CD8-positive, alpha-beta memory T cell (primary cell): ENCODE measurements at regions not wholly inside any gene's neighbourhood (a gene's known extent, or its start where the extent isn't known, plus 50 kb on each side); places are given as distances from the start of the nearest gene placed in this dataset.

Experiments
- CTCF ChIA-PET: fragments of 350-600 bp; sonication (Branson Sonifier 250); formaldehyde crosslinking; loops from one replicate; lab custom pipeline; 2021; ENCODE audit warnings: antibody characterized with exemption; lab: Charles Lee
- POLR2A ChIA-PET: fragments of 350-600 bp; sonication (Branson Sonifier 250); formaldehyde crosslinking; loops from one replicate; lab custom pipeline; 2021; ENCODE audit warnings: antibody characterized with exemption; lab: Charles Lee
- DNase-seq, 5 donors: peaks; one replicate each; pipeline versions ENCODE4 v3.0.0 to v3.0.0-alpha.2; 2020 to 2022; ENCODE audit warnings: mixed read lengths in 1 of 5
- H3K27ac ChIP-seq: one replicate; pipeline ENCODE4 v1.7.0; 2013; ENCODE audit warnings: low read depth, mild to moderate bottlenecking, low read length, moderate library complexity
- H3K27me3 ChIP-seq: 2 replicates; pipeline ENCODE4 v1.7.0; 2013; ENCODE audit warnings: low read length, mild to moderate bottlenecking; ENCODE audit not compliant: insufficient read depth, poor library complexity, severe bottlenecking
- H3K36me3 ChIP-seq: 2 replicates; pipeline ENCODE4 v1.7.0; 2013; ENCODE audit warnings: mild to moderate bottlenecking, low read length, moderate library complexity; ENCODE audit not compliant: insufficient read depth
- H3K4me1 ChIP-seq: 2 replicates; pipeline ENCODE4 v1.7.0; 2013; ENCODE audit warnings: mild to moderate bottlenecking, low read length, moderate library complexity; ENCODE audit not compliant: insufficient read depth
- H3K4me3 ChIP-seq: 2 replicates; pipeline ENCODE4 v1.7.0; 2013; ENCODE audit warnings: mild to moderate bottlenecking, low read length
- H3K9me3 ChIP-seq: 2 replicates; pipeline ENCODE4 v1.7.0; 2013; ENCODE audit warnings: mild to moderate bottlenecking, low read length
- H3K27ac Mint-ChIP-seq, 8 donors: one replicate each; pipeline ENCODE4 v1.8.0; 2020 to 2021; ENCODE audit warnings: mixed read lengths in 8 of 8, mild to moderate bottlenecking in 6 of 8, inconsistent platforms in 3 of 8, moderate library complexity in 3 of 8
- H3K27me3 Mint-ChIP-seq, 2 donors: one replicate each; pipeline ENCODE4 v1.8.0; 2020 to 2021; ENCODE audit warnings: mixed read lengths in 2 of 2, mild to moderate bottlenecking in 1 of 2, moderate library complexity in 1 of 2
- H3K36me3 Mint-ChIP-seq, 3 donors: one replicate each; pipeline ENCODE4 v1.8.0; 2020 to 2021; ENCODE audit warnings: mixed read lengths in 3 of 3, inconsistent platforms in 1 of 3, mild to moderate bottlenecking in 1 of 3
- H3K4me1 Mint-ChIP-seq, 3 donors: one replicate each; pipeline ENCODE4 v1.8.0; 2020 to 2021; ENCODE audit warnings: mixed read lengths in 3 of 3, inconsistent platforms in 1 of 3, mild to moderate bottlenecking in 1 of 3
- H3K4me3 Mint-ChIP-seq, 7 donors: one replicate each; pipeline ENCODE4 v1.8.0; 2020 to 2021; ENCODE audit warnings: mixed read lengths in 7 of 7, mild to moderate bottlenecking in 6 of 7, moderate library complexity in 4 of 7, inconsistent platforms in 2 of 7
- H3K9me3 Mint-ChIP-seq, 5 donors: one replicate each; pipeline ENCODE4 v1.8.0; 2020 to 2022; ENCODE audit warnings: mixed read lengths in 5 of 5, mild to moderate bottlenecking in 3 of 5, moderate library complexity in 2 of 5, inconsistent platforms in 1 of 5

DNA sequence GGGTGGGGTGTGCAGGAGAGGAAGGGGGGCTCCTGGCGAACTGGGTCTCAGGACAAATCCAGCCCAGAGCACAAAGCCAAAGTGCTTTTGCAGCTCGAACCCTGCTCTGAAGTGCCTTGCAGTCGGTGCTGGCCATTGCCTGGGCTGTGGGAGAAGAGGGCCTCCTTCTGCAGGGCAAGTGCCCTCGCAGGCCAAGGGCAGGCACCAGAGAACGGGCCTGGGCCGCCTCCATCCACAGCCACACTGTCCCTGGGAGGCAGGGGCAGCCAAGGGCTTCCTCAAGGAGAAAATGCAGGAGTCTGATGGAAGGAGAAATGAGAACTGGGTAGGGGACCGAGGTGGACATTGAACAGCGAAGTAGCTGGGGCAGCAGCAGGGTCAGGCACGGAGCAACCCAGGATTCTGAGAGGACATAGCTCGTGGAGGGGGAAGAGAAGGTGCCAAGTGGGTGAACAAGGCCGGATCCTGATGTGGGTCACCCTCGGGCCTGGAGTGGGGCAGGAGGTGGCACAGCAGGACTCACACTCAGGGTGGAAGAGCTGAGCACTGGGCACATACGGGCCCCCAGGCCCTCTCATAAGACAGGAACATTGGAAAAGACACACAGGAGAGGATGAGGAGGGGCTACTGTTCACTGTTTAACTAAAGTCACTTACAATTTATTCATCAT lies 312.8 kb upstream of the SALL3 start:
- Mint-ChIP-seq H3K27ac (no peak overlapping the region), H3K4me1 (no peaks in the 10 kb centered on the region), H3K9me3 (peaks cover 0 to 3% (median 0%) of the 10 kb centered on the region in 5 donors), H3K36me3 (no peaks in the 10 kb centered on the region), H3K27me3 (peaks cover 0 to 2% of the 10 kb centered on the region in 2 donors), H3K4me3 (no peak overlapping the region)
- H3K9me3 ChIP-seq: no peaks in the 10 kb centered on the region
- no peaks in the 10 kb centered on the region for H3K36me3 ChIP-seq
- no peak overlapping the region for H3K27ac ChIP-seq
- POLR2A ChIA-PET: no interaction called here
- no peak for DNase-seq
- no peaks in the 10 kb centered on the region for H3K4me1 ChIP-seq
- H3K4me3 ChIP-seq: no peak overlapping the region
- CTCF ChIA-PET: no interaction called here
- H3K27me3 ChIP-seq: no peaks in the 10 kb centered on the region

DNA sequence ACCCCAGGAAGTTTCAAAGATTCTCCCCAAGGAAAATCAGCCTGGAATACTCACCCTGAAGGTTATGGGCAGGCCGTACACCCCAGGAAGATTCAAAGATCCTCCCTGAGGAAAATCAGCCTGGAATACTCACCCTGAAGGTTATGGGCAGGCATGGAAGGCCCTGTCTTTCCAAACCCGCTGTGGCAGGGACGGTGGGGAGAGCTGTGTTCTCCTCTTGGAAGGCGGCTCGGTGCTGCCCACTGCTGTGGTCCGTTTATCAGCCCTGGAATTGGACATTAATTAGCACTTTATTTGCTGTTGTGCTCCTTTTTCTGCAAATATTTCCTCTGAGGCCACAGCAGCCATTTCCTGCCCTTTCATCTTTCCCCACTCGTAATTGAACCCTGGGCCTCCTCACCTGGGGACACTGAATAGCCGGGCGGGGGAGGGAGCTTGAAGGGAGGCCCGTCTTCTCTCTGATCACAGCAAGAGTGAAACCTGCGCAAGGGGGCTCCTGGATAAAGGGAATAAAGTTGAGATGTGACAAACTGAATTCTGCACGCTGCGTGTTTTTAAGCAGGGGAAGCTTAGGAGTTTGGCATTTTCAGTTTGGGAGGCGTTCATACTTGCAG lies 308.7 kb upstream of the SALL3 start:
- H3K4me1 ChIP-seq: no peaks in the 10 kb centered on the region
- no peaks in the 10 kb centered on the region for H3K27me3 Mint-ChIP-seq
- H3K9me3 ChIP-seq: no peaks in the 10 kb centered on the region
- no peak overlapping the region for H3K27ac Mint-ChIP-seq
- CTCF ChIA-PET: no interaction called here
- no peaks in the 10 kb centered on the region for H3K36me3 Mint-ChIP-seq
- H3K4me3 ChIP-seq: no peak overlapping the region
- POLR2A ChIA-PET: no interaction called here
- H3K9me3 Mint-ChIP-seq: peaks cover 0 to 1% (median 0%) of the 10 kb centered on the region in 5 donors
- H3K4me3 Mint-ChIP-seq: no peak overlapping the region
- H3K36me3 ChIP-seq: no peaks in the 10 kb centered on the region
- no peaks in the 10 kb centered on the region for H3K27me3 ChIP-seq
- no peaks in the 10 kb centered on the region for H3K4me1 Mint-ChIP-seq
- H3K27ac ChIP-seq: no peak overlapping the region
- DNase-seq: no peak

- H3K9me3 Mint-ChIP-seq: peaks cover 0 to 1% (median 0%) of the 10 kb centered on the region in 5 donors
- CTCF ChIA-PET: no interaction called here
- H3K4me1 Mint-ChIP-seq: no peaks in the 10 kb centered on the region
- Histone ChIP-seq H3K4me3 (no peak overlapping the region), H3K27me3 (no peaks in the 10 kb centered on the region), H3K36me3 (no peaks in the 10 kb centered on the region), H3K9me3 (no peaks in the 10 kb centered on the region), H3K27ac (no peak overlapping the region), H3K4me1 (no peaks in the 10 kb centered on the region)
- H3K36me3 Mint-ChIP-seq: no peaks in the 10 kb centered on the region
- no peak overlapping the region for H3K4me3 Mint-ChIP-seq
- no peaks in the 10 kb centered on the region for H3K27me3 Mint-ChIP-seq
- POLR2A ChIA-PET: no interaction called here
- no peak overlapping the region for H3K27ac Mint-ChIP-seq
- no peak for DNase-seq
These were observed 308.1 kb upstream of the SALL3 start for GRCh38 chr18:78671551-78671950.

GRCh38 chr18:78672862-78673446 lies 306.7 kb upstream of the SALL3 start:
- Histone ChIP-seq H3K27ac (no peak overlapping the region), H3K9me3 (no peaks in the 10 kb centered on the region), H3K36me3 (no peaks in the 10 kb centered on the region), H3K4me1 (no peaks in the 10 kb centered on the region), H3K4me3 (no peak overlapping the region), H3K27me3 (no peaks in the 10 kb centered on the region)
- peaks cover 0 to 2% (median 0%) of the 10 kb centered on the region in 5 donors for H3K9me3 Mint-ChIP-seq
- no peaks in the 10 kb centered on the region for H3K36me3 Mint-ChIP-seq
- H3K4me1 Mint-ChIP-seq: peaks cover 0 to 1% (median 1%) of the 10 kb centered on the region in 3 donors
- no peaks in the 10 kb centered on the region for H3K27me3 Mint-ChIP-seq
- POLR2A ChIA-PET: no interaction called here
- CTCF ChIA-PET: no interaction called here
- H3K27ac Mint-ChIP-seq: no peak overlapping the region
- H3K4me3 Mint-ChIP-seq: no peak overlapping the region
- DNase-seq: no peak

- Histone ChIP-seq H3K9me3 (no peaks in the 10 kb centered on the region), H3K27me3 (no peaks in the 10 kb centered on the region), H3K4me3 (no peak overlapping the region), H3K4me1 (no peaks in the 10 kb centered on the region), H3K27ac (no peak overlapping the region), H3K36me3 (no peaks in the 10 kb centered on the region)
- H3K36me3 Mint-ChIP-seq: no peaks in the 10 kb centered on the region
- H3K9me3 Mint-ChIP-seq: peaks cover 0 to 2% (median 0%) of the 10 kb centered on the region in 5 donors
- POLR2A ChIA-PET: no interaction called here
- DNase-seq: no peak
- H3K4me3 Mint-ChIP-seq: no peak overlapping the region
- peaks cover 2 to 9% (median 8%) of the 10 kb centered on the region in 3 donors for H3K4me1 Mint-ChIP-seq
- no peaks in the 10 kb centered on the region for H3K27me3 Mint-ChIP-seq
- CTCF ChIA-PET: no interaction called here
- H3K27ac Mint-ChIP-seq: no peak overlapping the region
These were observed 305.9 kb upstream of the SALL3 start for GRCh38 chr18:78673516-78674321.

DNA sequence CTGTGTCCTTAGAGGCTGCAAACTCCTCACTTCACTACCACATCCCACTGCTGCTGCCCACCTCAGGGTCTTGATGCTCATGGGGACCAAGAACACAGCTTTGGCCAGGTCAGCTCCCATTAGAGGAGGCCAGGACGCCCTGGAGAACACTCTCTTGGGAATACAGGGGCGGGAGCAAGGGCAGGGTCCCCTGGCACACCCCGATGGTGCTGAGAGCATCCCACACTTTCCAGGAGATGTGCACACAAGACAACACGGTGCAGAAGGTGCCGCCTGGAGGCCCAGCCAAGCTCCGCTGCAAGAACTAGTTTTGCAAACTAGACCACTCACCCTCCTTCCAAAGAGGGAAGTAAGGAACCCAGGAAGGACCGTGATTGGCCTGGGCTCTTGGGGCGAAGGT lies 304.4 kb upstream of the SALL3 start:
- H3K9me3 Mint-ChIP-seq: peaks cover 0 to 2% (median 0%) of the 10 kb centered on the region in 5 donors
- no peaks in the 10 kb centered on the region for H3K36me3 ChIP-seq
- no peaks in the 10 kb centered on the region for H3K27me3 ChIP-seq
- ChIA-PET CTCF (no interaction called here), POLR2A (no interaction called here)
- no peaks in the 10 kb centered on the region for H3K27me3 Mint-ChIP-seq
- peaks cover 2 to 9% (median 8%) of the 10 kb centered on the region in 3 donors for H3K4me1 Mint-ChIP-seq
- no peak overlapping the region for H3K27ac ChIP-seq
- no peak overlapping the region for H3K4me3 ChIP-seq
- no peaks in the 10 kb centered on the region for H3K4me1 ChIP-seq
- DNase-seq: no peak
- H3K9me3 ChIP-seq: no peaks in the 10 kb centered on the region
- no peak overlapping the region for H3K4me3 Mint-ChIP-seq
- H3K36me3 Mint-ChIP-seq: no peaks in the 10 kb centered on the region
- H3K27ac Mint-ChIP-seq: no peak overlapping the region

DNA sequence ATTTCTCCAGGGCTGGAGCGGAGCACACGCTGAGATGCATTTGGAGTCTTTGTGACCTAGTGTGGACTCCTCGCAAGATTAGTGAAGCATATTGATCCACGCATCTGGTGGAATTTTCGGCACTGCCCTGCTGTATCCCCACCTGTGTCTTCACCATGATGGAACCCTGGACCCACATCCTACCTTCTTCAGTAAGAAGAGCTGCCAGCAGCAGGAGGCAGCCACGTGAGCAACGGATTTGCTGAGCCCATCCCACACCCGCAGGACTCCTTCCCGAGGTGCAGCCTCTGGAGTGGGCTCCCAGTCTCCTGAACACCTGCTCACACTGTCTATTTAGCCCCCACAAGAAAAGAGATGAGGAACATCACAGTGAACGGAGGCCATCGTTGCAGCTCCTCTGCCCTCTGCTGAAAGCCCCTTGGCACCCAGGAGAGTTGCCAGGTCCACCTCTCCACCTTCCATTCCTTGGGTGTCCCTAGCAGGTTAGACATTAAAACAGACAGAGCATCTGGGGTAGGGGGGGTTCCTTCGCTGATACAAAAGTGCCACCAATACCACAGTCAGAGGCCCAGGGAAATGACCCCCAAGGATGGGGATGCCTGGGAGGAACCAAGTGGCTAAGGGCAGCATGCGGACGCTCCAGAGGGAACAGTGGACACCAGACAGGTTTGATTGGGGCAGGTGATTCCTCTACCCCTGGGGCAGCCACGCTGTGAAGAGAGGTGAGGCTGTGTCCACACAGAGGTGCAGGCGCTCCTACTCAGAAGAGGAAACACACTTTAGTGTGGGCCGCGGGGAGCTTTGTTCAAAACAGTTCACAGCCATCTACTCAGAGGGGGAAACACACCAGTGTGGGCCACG lies 302.8 kb upstream of the SALL3 start:
- POLR2A ChIA-PET: no interaction called here
- Histone ChIP-seq H3K36me3 (no peaks in the 10 kb centered on the region), H3K4me3 (no peak overlapping the region), H3K4me1 (no peaks in the 10 kb centered on the region), H3K9me3 (no peaks in the 10 kb centered on the region), H3K27ac (no peak overlapping the region), H3K27me3 (no peaks in the 10 kb centered on the region)
- no peak for DNase-seq
- no peaks in the 10 kb centered on the region for H3K36me3 Mint-ChIP-seq
- no peak overlapping the region for H3K4me3 Mint-ChIP-seq
- peaks cover 0 to 4% of the 10 kb centered on the region in 2 donors for H3K27me3 Mint-ChIP-seq
- CTCF ChIA-PET: no interaction called here
- peaks cover 0 to 2% (median 0%) of the 10 kb centered on the region in 5 donors for H3K9me3 Mint-ChIP-seq
- no peak overlapping the region for H3K27ac Mint-ChIP-seq
- peaks cover 2 to 9% (median 8%) of the 10 kb centered on the region in 3 donors for H3K4me1 Mint-ChIP-seq
